ENCODE measurements at regions not wholly inside any gene's neighbourhood (a gene's known extent, or its start where the extent isn't known, plus 50 kb on each side); places are given as distances from the start of the nearest gene placed in this dataset.

GRCh38 chr15:96102631-96103030 is 227.9 kb upstream of the NR2F2 start:
- no peak overlapping the region for H3K4me2 ChIP-seq (ENCODE audit: low read depth, low read length)
- no peak for ATAC-seq
- FAIRE-seq = no peak
- H3K27ac ChIP-seq (ENCODE audit: extremely low read length, insufficient read depth, low read length) = no peak overlapping the region
- H3K27me3 ChIP-seq (ENCODE audit: control insufficient read depth in 1 of 2, insufficient read depth in 2 of 2, low read length in 2 of 2) = no peaks in the 10 kb centered on the region
- in situ Hi-C loops (cut with HindIII; ENCODE audit: extremely low pct_ligation_motif_present, low pct_unique_long_range_greater_than_20kb) = no loop called here
- DNase-seq (ENCODE audit: low spot score) = no peak
- ChIA-PET CTCF (ENCODE audit: low intra/inter-chr PET ratio, low total read pairs) (no interaction called here), POLR2A (no interaction called here)
- intact Hi-C loops (cut with micrococcal nuclease; ENCODE audit: unreplicated experiment) = no loop called here
- H3K4me3 ChIP-seq (replicated peaks in 1 of 3; ENCODE audit: insufficient read depth in 1 of 3, low read depth in 2 of 3, low read length in 3 of 3) = no peak overlapping the region
- H4K20me1 ChIP-seq (ENCODE audit: insufficient read depth, low read length) = no peaks in the 10 kb centered on the region
- H3K4me1 ChIP-seq (ENCODE audit: insufficient read depth, low read length) = no peaks in the 10 kb centered on the region
- no peak overlapping the region for H2AFZ ChIP-seq (ENCODE audit: low read length)
- H3K9me3 ChIP-seq (ENCODE audit: low read length) = no peaks in the 10 kb centered on the region
- no peaks in the 10 kb centered on the region for H3K79me2 ChIP-seq (ENCODE audit: insufficient read depth, low read length)
- H3K36me3 ChIP-seq (replicated peaks in 1 of 2; ENCODE audit: control insufficient read depth in 1 of 2, insufficient read depth in 2 of 2, low read length in 2 of 2) = no peaks in the 10 kb centered on the region
- WGBS (ENCODE audit: low lambda C conversion rate) = 9% methylated on average over 6 of the region's 6 CpGs
- H3K9ac ChIP-seq (ENCODE audit: insufficient read depth, low read depth, low read length) = no peak overlapping the region
- BruUV-seq (replicated peaks) = no TSS peak
- TF ChIP-seq ZNF652 (CRISPR knock-in tag; IDR thresholded peaks at IDR 0.05; ENCODE audit: borderline replicate concordance, low read depth) (no peak), ZNF737 (CRISPR knock-in tag; IDR thresholded peaks at IDR 0.05; ENCODE audit: borderline replicate concordance) (no peak), THAP7 (CRISPR knock-in tag; IDR thresholded peaks at IDR 0.05) (no peak), ZNF740 (CRISPR knock-in tag; IDR thresholded peaks at IDR 0.05) (no peak), ZNF570 (CRISPR knock-in tag; IDR thresholded peaks at IDR 0.05; ENCODE audit: borderline replicate concordance) (no peak), ZNF276 (CRISPR knock-in tag; IDR thresholded peaks at IDR 0.05; ENCODE audit: low read depth) (no peak), ZNF234 (CRISPR knock-in tag; conservative IDR thresholded peaks at IDR 0.05) (no peak), BRF2 (CRISPR knock-in tag; IDR thresholded peaks at IDR 0.05) (no peak), ZZZ3 (CRISPR knock-in tag; IDR thresholded peaks at IDR 0.05; ENCODE audit: borderline replicate concordance) (no peak), PCBP2 (optimal IDR thresholded peaks at IDR 0.05; ENCODE audit: low read depth, low read length, poor library complexity, severe bottlenecking) (no peak), MXD1 (CRISPR knock-in tag; IDR thresholded peaks at IDR 0.05) (no peak), NKX3-1 (CRISPR knock-in tag; IDR thresholded peaks at IDR 0.05) (no peak), BCLAF1 (IDR thresholded peaks at IDR 0.05) (no peak), KDM5B (CRISPR knock-in tag; IDR thresholded peaks at IDR 0.05; ENCODE audit: borderline replicate concordance) (no peak), ZSCAN30 (CRISPR knock-in tag; IDR thresholded peaks at IDR 0.05) (no peak)
